ENCODE measurements at regions not wholly inside any gene's neighbourhood (a gene's known extent, or its start where the extent isn't known, plus 50 kb on each side); places are given as distances from the start of the nearest gene placed in this dataset.

- DNase-seq (ENCODE audit: low spot score) = no peak
- H3K27me3 ChIP-seq (ENCODE audit: control insufficient read depth in 4 of 4, insufficient read depth in 4 of 4, low read length in 3 of 4) = no peaks in the 10 kb centered on the region
- no peak for TF ChIP-seq CTCF (IDR thresholded peaks at IDR 0.05; ENCODE audit: low read depth, low read length, missing input control)
- TF ChIP-seq ATF3 (IDR thresholded peaks at IDR 0.05) = no peak
- no peak for TF ChIP-seq EGR1 (IDR thresholded peaks at IDR 0.05; ENCODE audit: low read depth in 2 of 2)
- TF ChIP-seq RXRA (IDR thresholded peaks at IDR 0.05) = no peak
- no peak for TF ChIP-seq HNF4G (IDR thresholded peaks at IDR 0.05)
- TF ChIP-seq ZBTB33 (IDR thresholded peaks at IDR 0.05) = no peak
- no peak for TF ChIP-seq FOXA2 (IDR thresholded peaks at IDR 0.05)
- no peak for TF ChIP-seq JUND (IDR thresholded peaks at IDR 0.05)
- no peak for TF ChIP-seq SP1 (IDR thresholded peaks at IDR 0.05)
- TF ChIP-seq YY1 (IDR thresholded peaks at IDR 0.05) = no peak
- TF ChIP-seq FOXA1 (IDR thresholded peaks at IDR 0.05) = no peak
- no peak for TF ChIP-seq TAF1 (conservative IDR thresholded peaks at IDR 0.05)
- TF ChIP-seq RAD21 (IDR thresholded peaks at IDR 0.05) = no peak
- no peak overlapping the region for H3K27ac ChIP-seq (ENCODE audit: low read depth in 1 of 2, low read length in 2 of 2)
- no peak overlapping the region for H3K4me3 ChIP-seq (ENCODE audit: low read depth in 1 of 3, low read length in 3 of 3)
- H3K4me1 ChIP-seq (ENCODE audit: control insufficient read depth in 4 of 4, insufficient read depth in 4 of 4, low read length in 3 of 4) = no peaks in the 10 kb centered on the region
- no peak overlapping the region for H3K9ac ChIP-seq (ENCODE audit: low read depth in 1 of 2, low read length in 2 of 2)
- no peaks in the 10 kb centered on the region for H3K36me3 ChIP-seq (ENCODE audit: control insufficient read depth in 4 of 4, insufficient read depth in 3 of 4, low read depth in 1 of 4, low read length in 3 of 4)
- no peaks in the 10 kb centered on the region for H3K9me3 ChIP-seq (ENCODE audit: control insufficient read depth in 4 of 4, low read length in 3 of 4)
Observed at GRCh38 chr7:16044645-16045044, 358.2 kb upstream of the MEOX2 start.

GRCh38 chr7:16040346-16040745, 353.9 kb upstream of the MEOX2 start:
- H3K4me1 ChIP-seq (ENCODE audit: control insufficient read depth in 4 of 4, insufficient read depth in 4 of 4, low read length in 3 of 4) = no peaks in the 10 kb centered on the region
- H3K36me3 ChIP-seq (ENCODE audit: control insufficient read depth in 4 of 4, insufficient read depth in 3 of 4, low read depth in 1 of 4, low read length in 3 of 4) = no peaks in the 10 kb centered on the region
- 84% methylated on average over 5 of the region's 5 CpGs for WGBS
- DNase-seq (ENCODE audit: low spot score) = no peak
- H3K9ac ChIP-seq (ENCODE audit: low read depth in 1 of 2, low read length in 2 of 2) = no peak overlapping the region
- no peak overlapping the region for H3K4me3 ChIP-seq (ENCODE audit: low read depth in 1 of 3, low read length in 3 of 3)
- TF ChIP-seq FOXA1 (IDR thresholded peaks at IDR 0.05) = no peak
- no peak for TF ChIP-seq SP1 (IDR thresholded peaks at IDR 0.05)
- no peak for TF ChIP-seq NR2F2 (IDR thresholded peaks at IDR 0.05)
- TF ChIP-seq YY1 (IDR thresholded peaks at IDR 0.05) = no peak
- no peak for TF ChIP-seq HNF4G (IDR thresholded peaks at IDR 0.05)
- TF ChIP-seq REST (IDR thresholded peaks at IDR 0.05) = no peak
- TF ChIP-seq EGR1 (IDR thresholded peaks at IDR 0.05; ENCODE audit: low read depth in 2 of 2) = no peak
- TF ChIP-seq JUND (IDR thresholded peaks at IDR 0.05) = no peak
- TF ChIP-seq ZBTB33 (IDR thresholded peaks at IDR 0.05) = no peak
- no peak for TF ChIP-seq HNF4A (conservative IDR thresholded peaks at IDR 0.05)
- TF ChIP-seq RXRA (IDR thresholded peaks at IDR 0.05) = no peak
- TF ChIP-seq TAF1 (conservative IDR thresholded peaks at IDR 0.05) = no peak
- TF ChIP-seq GABPA (IDR thresholded peaks at IDR 0.05 in 1 of 2, conservative IDR thresholded peaks at IDR 0.05 in 1 of 2) = no peak
- TF ChIP-seq ATF3 (IDR thresholded peaks at IDR 0.05) = no peak
- no peak for TF ChIP-seq RAD21 (IDR thresholded peaks at IDR 0.05)
- TF ChIP-seq, protein P1, sequence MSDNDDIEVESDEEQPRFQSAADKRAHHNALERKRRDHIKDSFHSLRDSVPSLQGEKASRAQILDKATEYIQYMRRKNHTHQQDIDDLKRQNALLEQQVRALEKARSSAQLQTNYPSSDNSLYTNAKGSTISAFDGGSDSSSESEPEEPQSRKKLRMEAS (IDR thresholded peaks at IDR 0.05) = no peak
- no peak for TF ChIP-seq CTCF (IDR thresholded peaks at IDR 0.05; ENCODE audit: low read depth, low read length, missing input control)
- no peak for TF ChIP-seq FOXA2 (IDR thresholded peaks at IDR 0.05)
- H3K27ac ChIP-seq (ENCODE audit: low read depth in 1 of 2, low read length in 2 of 2) = no peak overlapping the region
- no peaks in the 10 kb centered on the region for H3K27me3 ChIP-seq (ENCODE audit: control insufficient read depth in 4 of 4, insufficient read depth in 4 of 4, low read length in 3 of 4)
- H3K9me3 ChIP-seq (ENCODE audit: control insufficient read depth in 4 of 4, low read length in 3 of 4) = no peaks in the 10 kb centered on the region

Measured in liver (tissue), 8 donors.